A673 (cell line): ENCODE measurements at regions not wholly inside any gene's neighbourhood (a gene's known extent, or its start where the extent isn't known, plus 50 kb on each side); places are given as distances from the start of the nearest gene placed in this dataset.
"Not testable (repeated sequence)": the region's sequence is repeated elsewhere in the genome, so short reads cannot be mapped to it uniquely, and the experiment has no call there.

ENCODE experiments used
- BruUV-seq: library from RNA; stranded (reverse); fragments of 400-500 nt; replicated peaks from 2 replicates; lab custom pipeline; 2021; lab: Mats Ljungman, UMichigan
- CTCF ChIA-PET: fragments of 300-600 bp; sonication (Branson Sonifier 250); formaldehyde crosslinking; loops from one replicate; lab custom pipeline; 2022; ENCODE audit warnings: antibody characterized with exemption; lab: Charles Lee
- POLR2A ChIA-PET: fragments of 300-600 bp; sonication (Branson Sonifier 250); formaldehyde crosslinking; loops from one replicate; lab custom pipeline; 2022; ENCODE audit warnings: antibody characterized with exemption; ENCODE audit not compliant: low non-redundant PET; lab: Charles Lee
- DNase-seq: peaks from one replicate; pipeline ENCODE4 v3.0.0-alpha.2; 2015; ENCODE audit warnings: low spot score
- H3K27ac ChIP-seq: fragments of 200-600 bp; sonication (generic); 2 replicates; pipeline ENCODE4 v1.5.1; 2016; ENCODE audit warnings: mixed run types, low read depth, mild to moderate bottlenecking, mixed read lengths, antibody characterized with exemption, low read length; ENCODE audit not compliant: poor library complexity, severe bottlenecking
- H3K27me3 ChIP-seq: fragments of 200-600 bp; sonication (generic); replicated peaks from 2 replicates; pipeline ENCODE4 v1.6.1; 2017; ENCODE audit warnings: mixed run types, low read depth, mild to moderate bottlenecking, mixed read lengths, antibody characterized with exemption, low read length; ENCODE audit not compliant: insufficient read depth, poor library complexity
- H3K36me3 ChIP-seq: fragments of 200-600 bp; sonication (generic); 2 replicates; pipeline ENCODE4 v1.6.1; 2016; ENCODE audit warnings: mixed run types, mild to moderate bottlenecking, mixed read lengths, antibody characterized with exemption, low read length; ENCODE audit not compliant: insufficient read depth, poor library complexity, severe bottlenecking
- H3K4me1 ChIP-seq: fragments of 200-600 bp; sonication (generic); 2 replicates; pipeline ENCODE4 v1.6.1; 2017; ENCODE audit warnings: mixed run types, mild to moderate bottlenecking, mixed read lengths, antibody characterized with exemption, low read length; ENCODE audit not compliant: insufficient read depth, poor library complexity, severe bottlenecking
- H3K4me3 ChIP-seq: fragments of 200-600 bp; sonication (generic); 2 replicates; pipeline ENCODE4 v1.5.1; 2016; ENCODE audit warnings: low read depth, mixed run types, mild to moderate bottlenecking, mixed read lengths, low read length; ENCODE audit not compliant: poor library complexity, severe bottlenecking
- H3K9me3 ChIP-seq: fragments of 200-600 bp; sonication (generic); 2 replicates; pipeline ENCODE4 v1.6.1; 2016; ENCODE audit warnings: mixed run types, low read depth, mild to moderate bottlenecking, mixed read lengths, antibody characterized with exemption, low read length; ENCODE audit not compliant: poor library complexity, severe bottlenecking
- EZH2 ChIP-seq: fragments of 200-600 bp; sonication (generic); IDR thresholded peaks from 2 replicates; pipeline ENCODE4 v1.6.1; 2017; ENCODE audit warnings: borderline replicate concordance, low read depth, mild to moderate bottlenecking, mixed read lengths, antibody characterized with exemption, low read length; ENCODE audit not compliant: poor library complexity, severe bottlenecking
- intact Hi-C: fragments of 100-400 bp; cut with micrococcal nuclease; formaldehyde crosslinking; loops from one replicate; pipeline ENCODE4 v1.10.0; 2022; ENCODE audit not compliant: unreplicated experiment
- TF ChIP-seq, protein P1 (sequence below): fragments of 300-800, 200-600 bp; sonication (generic); conservative IDR thresholded peaks from 2 replicates; pipeline ENCODE4 v1.5.1; 2017; ENCODE audit warnings: low read depth, mild to moderate bottlenecking, antibody characterized with exemption, low read length, moderate library complexity, mixed read lengths

- H3K4me1 ChIP-seq: no peaks in the 10 kb centered on the region
- no peak overlapping the region for H3K4me3 ChIP-seq
- ChIA-PET POLR2A (no interaction called here), CTCF (no interaction called here)
- no peaks in the 10 kb centered on the region for H3K36me3 ChIP-seq
- H3K27me3 ChIP-seq: no peaks in the 10 kb centered on the region
- H3K9me3 ChIP-seq: no peaks in the 10 kb centered on the region
- no peak for DNase-seq
- intact Hi-C loops: no loop called here
- no TSS peak for BruUV-seq
- no peak overlapping the region for H3K27ac ChIP-seq
- TF ChIP-seq, protein P1, sequence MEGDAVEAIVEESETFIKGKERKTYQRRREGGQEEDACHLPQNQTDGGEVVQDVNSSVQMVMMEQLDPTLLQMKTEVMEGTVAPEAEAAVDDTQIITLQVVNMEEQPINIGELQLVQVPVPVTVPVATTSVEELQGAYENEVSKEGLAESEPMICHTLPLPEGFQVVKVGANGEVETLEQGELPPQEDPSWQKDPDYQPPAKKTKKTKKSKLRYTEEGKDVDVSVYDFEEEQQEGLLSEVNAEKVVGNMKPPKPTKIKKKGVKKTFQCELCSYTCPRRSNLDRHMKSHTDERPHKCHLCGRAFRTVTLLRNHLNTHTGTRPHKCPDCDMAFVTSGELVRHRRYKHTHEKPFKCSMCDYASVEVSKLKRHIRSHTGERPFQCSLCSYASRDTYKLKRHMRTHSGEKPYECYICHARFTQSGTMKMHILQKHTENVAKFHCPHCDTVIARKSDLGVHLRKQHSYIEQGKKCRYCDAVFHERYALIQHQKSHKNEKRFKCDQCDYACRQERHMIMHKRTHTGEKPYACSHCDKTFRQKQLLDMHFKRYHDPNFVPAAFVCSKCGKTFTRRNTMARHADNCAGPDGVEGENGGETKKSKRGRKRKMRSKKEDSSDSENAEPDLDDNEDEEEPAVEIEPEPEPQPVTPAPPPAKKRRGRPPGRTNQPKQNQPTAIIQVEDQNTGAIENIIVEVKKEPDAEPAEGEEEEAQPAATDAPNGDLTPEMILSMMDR: no peak
- no peak for TF ChIP-seq EZH2
Measured at GRCh38 chr3:26931896-26932295, 309.3 kb downstream of the LRRC3B start.

DNA sequence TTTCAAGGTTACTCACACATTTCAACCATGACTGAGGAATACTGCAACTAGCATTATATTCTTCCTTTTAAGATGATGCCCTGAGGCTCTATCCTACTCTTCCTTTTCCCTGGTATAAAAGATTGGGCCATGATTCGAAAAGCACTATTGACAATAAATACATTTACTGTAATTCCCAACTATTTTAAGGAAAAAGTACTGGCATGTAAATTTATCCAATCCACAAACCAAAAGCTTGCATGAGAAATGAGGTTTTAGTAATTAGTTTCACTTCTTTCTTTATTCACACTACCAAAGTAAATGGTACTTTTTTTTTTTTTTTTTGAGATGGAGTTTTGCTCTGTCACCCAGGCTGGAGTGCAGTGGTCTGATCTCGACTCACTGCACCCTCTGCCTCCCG, 310.2 kb downstream of the LRRC3B start:
- Histone ChIP-seq H3K9me3 (no peaks in the 10 kb centered on the region), H3K4me3 (no peak overlapping the region), H3K4me1 (no peaks in the 10 kb centered on the region), H3K27me3 (no peaks in the 10 kb centered on the region), H3K27ac (no peak overlapping the region), H3K36me3 (no peaks in the 10 kb centered on the region)
- no peak for DNase-seq
- BruUV-seq: no TSS peak
- intact Hi-C loops: no loop called here
- ChIA-PET POLR2A (no interaction called here), CTCF (no interaction called here)
- TF ChIP-seq EZH2: no peak
- TF ChIP-seq, protein P1: no peak

- intact Hi-C loops, H3K4me3 ChIP-seq, BruUV-seq, H3K27ac ChIP-seq, H3K36me3 ChIP-seq, CTCF ChIA-PET, H3K27me3 ChIP-seq, H3K4me1 ChIP-seq, POLR2A ChIA-PET, DNase-seq, H3K9me3 ChIP-seq: not testable (repeated sequence)
Measured at GRCh38 chr3:26945480-26945879, 322.9 kb downstream of the LRRC3B start.

GRCh38 chr3:26960382-26960781, 337.8 kb downstream of the LRRC3B start:
- TF ChIP-seq EZH2: no peak
- TF ChIP-seq, protein P1: no peak
- H3K36me3 ChIP-seq: no peaks in the 10 kb centered on the region
- H3K4me1 ChIP-seq: peaks cover 2% of the 10 kb centered on the region
- POLR2A ChIA-PET: no interaction called here
- no peaks in the 10 kb centered on the region for H3K9me3 ChIP-seq
- no peak for DNase-seq
- no peak overlapping the region for H3K4me3 ChIP-seq
- intact Hi-C loops: no loop called here
- CTCF ChIA-PET: no interaction called here
- no peaks in the 10 kb centered on the region for H3K27me3 ChIP-seq
- BruUV-seq: no TSS peak
- no peak overlapping the region for H3K27ac ChIP-seq
